WERI-Rb-1 (cell line): ENCODE measurements at regions not wholly inside any gene's neighbourhood (a gene's known extent, or its start where the extent isn't known, plus 50 kb on each side); places are given as distances from the start of the nearest gene placed in this dataset.
A peak's percentile ranks its signal among the peaks of the same experiment; 100 is the strongest.

ENCODE experiments used
- DNase-seq: peaks from one replicate; pipeline ENCODE4 v3.0.0-alpha.2; 2020
- H3K27ac ChIP-seq: fragments of 250-450 bp; sonication (Bioruptor Pico); 2 replicates; pipeline ENCODE4 v1.5.1; 2020; ENCODE audit warnings: mild to moderate bottlenecking, moderate library complexity
- H3K27me3 ChIP-seq: fragments of 250-450 bp; sonication (Bioruptor Pico); 2 replicates; pipeline ENCODE4 v1.5.1; 2021; ENCODE audit warnings: mild to moderate bottlenecking, low read depth, moderate library complexity; ENCODE audit not compliant: insufficient read depth, severe bottlenecking
- H3K36me3 ChIP-seq: fragments of 250-450 bp; sonication (Bioruptor Pico); 2 replicates; pipeline ENCODE4 v1.5.1; 2020; ENCODE audit warnings: mild to moderate bottlenecking, moderate library complexity
- H3K4me3 ChIP-seq: 2 replicates; pipeline ENCODE4 v1.5.1; 2011; ENCODE audit warnings: low read depth, mild to moderate bottlenecking, control low read depth, low read length
- H3K9me3 ChIP-seq: fragments of 250-450 bp; sonication (Bioruptor Pico); 2 replicates; pipeline ENCODE4 v1.5.1; 2021; ENCODE audit warnings: mild to moderate bottlenecking, moderate library complexity; ENCODE audit not compliant: severe bottlenecking
- CTCF ChIP-seq: IDR thresholded peaks from 2 replicates; pipeline ENCODE4 v1.5.1; 2011; ENCODE audit warnings: low read depth, mild to moderate bottlenecking, control low read depth, inconsistent platforms, low read length

DNA sequence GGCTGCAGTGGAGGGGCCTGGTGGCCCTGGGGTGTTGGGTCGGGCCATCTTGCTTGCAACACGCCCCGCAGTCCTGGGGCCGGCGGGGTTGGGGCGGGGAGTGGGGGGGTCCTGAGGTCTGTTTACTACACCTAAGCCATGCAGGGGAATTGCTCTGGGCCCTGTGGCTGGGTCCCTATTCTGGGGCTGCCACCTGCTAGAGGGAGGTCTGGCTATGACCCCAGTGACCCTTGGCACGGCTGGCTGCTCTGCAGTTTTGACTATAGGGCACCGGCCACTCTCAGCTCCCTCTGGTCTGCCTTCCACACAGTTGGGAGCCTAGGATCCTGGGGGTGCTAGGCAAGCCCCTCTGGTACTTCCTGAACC, 170.6 kb upstream of the GLI2 start:
- H3K4me3 ChIP-seq, result no peak overlapping the region
- TF ChIP-seq CTCF, result no peak
- H3K9me3 ChIP-seq, result no peaks in the 10 kb centered on the region
- H3K27ac ChIP-seq, result peak overlapping the region; percentile 63; the same call in 1 of the 2 replicates
- DNase-seq, result no peak
- H3K36me3 ChIP-seq, result no peaks in the 10 kb centered on the region
- no peaks in the 10 kb centered on the region for H3K27me3 ChIP-seq

DNA sequence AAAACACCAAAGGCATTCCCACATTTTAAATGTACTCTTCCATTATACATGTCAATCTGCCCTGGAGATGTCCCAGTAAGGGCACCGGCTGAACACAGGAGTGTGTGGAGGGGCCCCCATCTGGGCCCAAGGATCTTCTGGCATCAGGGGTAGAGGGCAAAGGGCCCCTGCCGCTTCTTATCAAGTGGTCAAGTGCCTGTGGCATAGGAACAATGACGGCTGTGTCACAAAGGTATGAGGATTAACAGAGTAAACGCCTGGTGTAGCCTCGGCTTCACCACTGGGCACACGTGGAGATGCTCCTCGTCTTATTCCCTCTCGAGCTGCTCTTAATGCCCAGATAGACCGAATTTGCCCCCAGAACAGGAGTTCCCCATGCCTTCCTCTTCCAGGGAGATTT, 169.7 kb upstream of the GLI2 start:
- no peak for TF ChIP-seq CTCF
- DNase-seq, result no peak
- no peaks in the 10 kb centered on the region for H3K27me3 ChIP-seq
- H3K27ac ChIP-seq, result no peak overlapping the region; the same call in 1 of the 2 replicates
- no peaks in the 10 kb centered on the region for H3K9me3 ChIP-seq
- H3K4me3 ChIP-seq, result no peak overlapping the region
- no peaks in the 10 kb centered on the region for H3K36me3 ChIP-seq

DNA sequence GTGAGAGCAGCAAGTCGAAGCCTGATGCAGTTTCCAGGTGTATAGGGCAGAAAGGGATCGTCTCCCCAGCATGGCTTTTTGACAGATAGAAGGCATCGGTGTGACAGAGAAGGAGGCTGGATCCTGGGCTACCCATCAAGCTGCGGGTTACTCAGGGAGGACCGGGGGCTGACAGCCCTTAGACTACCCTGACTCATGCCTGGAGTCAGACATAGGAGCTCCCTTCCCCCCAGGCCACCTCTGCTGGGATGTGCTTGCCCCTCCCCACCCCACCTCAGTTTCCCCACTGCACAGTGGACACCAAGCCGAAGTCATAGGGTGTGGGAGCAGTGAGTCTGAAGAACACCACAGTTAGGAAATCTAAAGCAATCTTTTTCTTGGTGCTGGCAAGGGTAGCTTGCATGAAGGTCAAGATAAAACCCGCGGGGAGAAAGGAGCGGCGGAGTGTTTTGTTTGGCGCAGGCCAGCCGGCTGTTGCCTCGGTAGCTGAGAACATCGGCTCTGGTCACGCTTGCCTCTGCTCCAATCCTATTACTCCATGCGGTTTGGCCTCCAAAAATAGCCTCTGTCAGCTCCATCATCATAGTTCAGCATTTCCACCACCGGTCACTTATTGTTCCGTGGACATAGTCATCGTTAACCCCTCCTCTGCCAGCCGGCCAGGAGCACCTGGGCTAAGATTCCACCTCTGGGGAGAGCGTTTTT, 169.2 kb upstream of the GLI2 start:
- no peak for TF ChIP-seq CTCF
- Histone ChIP-seq H3K27me3 (no peaks in the 10 kb centered on the region), H3K4me3 (no peak overlapping the region), H3K36me3 (no peaks in the 10 kb centered on the region), H3K9me3 (no peaks in the 10 kb centered on the region), H3K27ac (no peak overlapping the region)
- DNase-seq, result no peak

- no peaks in the 10 kb centered on the region for H3K36me3 ChIP-seq
- H3K27ac ChIP-seq, result no peak overlapping the region
- no peak for DNase-seq
- no peaks in the 10 kb centered on the region for H3K9me3 ChIP-seq
- no peak for TF ChIP-seq CTCF
- H3K27me3 ChIP-seq, result no peaks in the 10 kb centered on the region
- no peak overlapping the region for H3K4me3 ChIP-seq
Measured at GRCh38 chr2:120567128-120567527, 168.5 kb upstream of the GLI2 start.

DNA sequence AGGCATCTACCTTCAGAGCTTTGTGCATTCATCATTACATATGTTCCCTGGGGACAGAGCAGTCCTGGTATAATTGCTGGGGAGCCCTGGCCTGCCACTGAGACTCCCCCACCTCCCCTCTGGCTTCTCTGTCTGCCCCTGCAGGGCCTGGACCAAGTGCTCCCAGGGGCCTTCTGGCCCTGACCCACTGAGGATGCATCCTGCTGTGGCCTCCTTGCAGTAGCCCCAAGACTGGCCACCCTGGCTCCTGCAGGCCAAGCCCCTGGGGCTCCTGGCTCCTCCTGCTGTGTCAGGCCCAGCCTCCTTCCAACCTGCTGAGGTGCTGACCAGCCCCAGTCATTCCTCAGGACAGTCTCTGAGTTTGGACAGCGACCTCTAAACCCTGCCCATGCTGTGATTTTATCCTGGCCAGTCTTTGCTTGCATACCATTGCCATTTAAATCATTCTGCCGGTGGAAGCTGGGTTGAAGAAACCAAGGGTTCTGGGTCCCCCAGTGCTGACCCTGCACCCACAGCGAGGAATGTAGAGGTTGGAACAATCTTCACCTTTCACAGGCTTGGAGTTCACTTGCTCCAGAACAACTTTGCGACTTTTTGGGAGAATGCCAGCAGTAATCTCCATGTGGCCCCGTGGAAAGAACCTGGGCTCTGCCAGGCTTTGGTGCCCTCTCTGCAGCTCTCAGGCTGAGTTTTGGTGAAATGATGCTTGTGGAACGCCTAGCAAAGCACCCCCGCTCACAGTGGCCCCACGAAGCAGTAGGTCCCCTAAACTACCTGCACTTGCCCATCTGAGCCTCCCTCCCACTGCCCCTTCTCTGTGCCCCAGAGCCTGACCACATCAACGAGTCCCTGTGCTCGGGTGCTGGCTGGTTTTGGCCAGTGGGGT, 167.3 kb upstream of the GLI2 start:
- H3K4me3 ChIP-seq, result no peak overlapping the region
- DNase-seq, result no peak
- no peaks in the 10 kb centered on the region for H3K36me3 ChIP-seq
- no peaks in the 10 kb centered on the region for H3K9me3 ChIP-seq
- TF ChIP-seq CTCF, result no peak
- no peak overlapping the region for H3K27ac ChIP-seq
- no peaks in the 10 kb centered on the region for H3K27me3 ChIP-seq
